ENCODE measurements at regions not wholly inside any gene's neighbourhood (a gene's known extent, or its start where the extent isn't known, plus 50 kb on each side); places are given as distances from the start of the nearest gene placed in this dataset.

GRCh38 chr16:85254051-85254450 lies 141.8 kb upstream of the CIBAR2 start:
- Mint-ChIP-seq H3K27ac (no peak overlapping the region), H3K4me3 (no peak overlapping the region), H3K36me3 (no peaks in the 10 kb centered on the region), H3K4me1 (peaks cover 1% of the 10 kb centered on the region), H3K27me3 (ENCODE audit: low read depth in 3 of 3) (peaks cover 16 to 18% (median 17%) of the 10 kb centered on the region in 3 donors), H3K9me3 (no peaks in the 10 kb centered on the region)
- H4K20me1 ChIP-seq (ENCODE audit: insufficient read depth, low read length) = no peaks in the 10 kb centered on the region
- H3K9ac ChIP-seq (ENCODE audit: insufficient read depth, low read length, poor library complexity, severe bottlenecking) = no peak overlapping the region
- no peaks in the 10 kb centered on the region for H3K9me3 ChIP-seq (replicated peaks in 1 of 2; ENCODE audit: control insufficient read depth in 1 of 2, insufficient read depth in 1 of 2, low read length in 2 of 2)
- no peak for TF ChIP-seq CTCF (IDR thresholded peaks at IDR 0.05)
- H3K4me1 ChIP-seq (ENCODE audit: control insufficient read depth in 1 of 2, insufficient read depth in 2 of 2, low read length in 2 of 2) = no peaks in the 10 kb centered on the region
- H3K4me3 ChIP-seq (replicated peaks in 1 of 3; ENCODE audit: low read depth in 2 of 3, low read length in 3 of 3) = no peak overlapping the region
- no peak for DNase-seq
- 97% methylated on average over 9 of the region's 9 CpGs for WGBS (ENCODE audit: insufficient coverage)
- no peak overlapping the region for H3K4me2 ChIP-seq (replicated peaks; ENCODE audit: extremely low read depth, low read length, poor library complexity, severe bottlenecking)
- H2AFZ ChIP-seq (ENCODE audit: insufficient read depth, low read depth, low read length, poor library complexity, severe bottlenecking) = no peak overlapping the region
- intact Hi-C loops (cut with micrococcal nuclease) = no loop called here
- no peaks in the 10 kb centered on the region for H3K79me2 ChIP-seq (ENCODE audit: insufficient read depth, low read length)
- no peaks in the 10 kb centered on the region for H3K36me3 ChIP-seq (replicated peaks in 1 of 2; ENCODE audit: control insufficient read depth in 1 of 2, insufficient read depth in 2 of 2, low read length in 2 of 2)
- H3K27ac ChIP-seq (ENCODE audit: low read depth in 1 of 2, low read length in 2 of 2) = no peak overlapping the region
- peaks cover 0 to 9% of the 10 kb centered on the region in 2 donors for H3K27me3 ChIP-seq (ENCODE audit: control insufficient read depth in 2 of 2, insufficient read depth in 2 of 2, low read length in 2 of 2)

- intact Hi-C loops (cut with micrococcal nuclease) = no loop called here
- Mint-ChIP-seq H3K4me3 (no peak overlapping the region), H3K9me3 (no peaks in the 10 kb centered on the region), H3K27me3 (ENCODE audit: low read depth in 3 of 3) (peaks cover 22 to 24% (median 24%) of the 10 kb centered on the region in 3 donors), H3K36me3 (no peaks in the 10 kb centered on the region), H3K4me1 (peaks cover 1% of the 10 kb centered on the region), H3K27ac (no peak overlapping the region)
- H2AFZ ChIP-seq (ENCODE audit: insufficient read depth, low read depth, low read length, poor library complexity, severe bottlenecking) = no peak overlapping the region
- no peak overlapping the region for H3K9ac ChIP-seq (ENCODE audit: insufficient read depth, low read length, poor library complexity, severe bottlenecking)
- H3K4me2 ChIP-seq (replicated peaks; ENCODE audit: extremely low read depth, low read length, poor library complexity, severe bottlenecking) = no peak overlapping the region
- H4K20me1 ChIP-seq (ENCODE audit: insufficient read depth, low read length) = no peaks in the 10 kb centered on the region
- DNase-seq = no peak
- no peaks in the 10 kb centered on the region for H3K9me3 ChIP-seq (replicated peaks in 1 of 2; ENCODE audit: control insufficient read depth in 1 of 2, insufficient read depth in 1 of 2, low read length in 2 of 2)
- H3K4me1 ChIP-seq (ENCODE audit: control insufficient read depth in 1 of 2, insufficient read depth in 2 of 2, low read length in 2 of 2) = no peaks in the 10 kb centered on the region
- no peaks in the 10 kb centered on the region for H3K79me2 ChIP-seq (ENCODE audit: insufficient read depth, low read length)
- H3K36me3 ChIP-seq (replicated peaks in 1 of 2; ENCODE audit: control insufficient read depth in 1 of 2, insufficient read depth in 2 of 2, low read length in 2 of 2) = no peaks in the 10 kb centered on the region
- TF ChIP-seq CTCF (IDR thresholded peaks at IDR 0.05) = no peak
- no peak overlapping the region for H3K4me3 ChIP-seq (replicated peaks in 1 of 3; ENCODE audit: low read depth in 2 of 3, low read length in 3 of 3)
- H3K27ac ChIP-seq (ENCODE audit: low read depth in 1 of 2, low read length in 2 of 2) = no peak overlapping the region
- H3K27me3 ChIP-seq (ENCODE audit: control insufficient read depth in 2 of 2, insufficient read depth in 2 of 2, low read length in 2 of 2) = peaks cover 0 to 9% of the 10 kb centered on the region in 2 donors
- WGBS (ENCODE audit: insufficient coverage) = 97% methylated on average over 13 of the region's 24 CpGs
These were observed 142.6 kb upstream of the CIBAR2 start for GRCh38 chr16:85254921-85255320.

Data from CD14-positive monocyte (primary cell).